Stimulated activated CD4-positive, alpha-beta T cell treated with anti-CD3 and anti-CD28 coated beads, Interleukin-1b, Interleukin-23, amount 100 ng/mL, for 48 hours (primary cell): ENCODE measurements at regions not wholly inside any gene's neighbourhood (a gene's known extent, or its start where the extent isn't known, plus 50 kb on each side); places are given as distances from the start of the nearest gene placed in this dataset.
"Not testable (repeated sequence)": the region's sequence is repeated elsewhere in the genome, so short reads cannot be mapped to it uniquely, and the experiment has no call there.

ENCODE experiments used
- DNase-seq: peaks from one replicate; pipeline ENCODE4 v3.0.0-alpha.2; 2020

DNA sequence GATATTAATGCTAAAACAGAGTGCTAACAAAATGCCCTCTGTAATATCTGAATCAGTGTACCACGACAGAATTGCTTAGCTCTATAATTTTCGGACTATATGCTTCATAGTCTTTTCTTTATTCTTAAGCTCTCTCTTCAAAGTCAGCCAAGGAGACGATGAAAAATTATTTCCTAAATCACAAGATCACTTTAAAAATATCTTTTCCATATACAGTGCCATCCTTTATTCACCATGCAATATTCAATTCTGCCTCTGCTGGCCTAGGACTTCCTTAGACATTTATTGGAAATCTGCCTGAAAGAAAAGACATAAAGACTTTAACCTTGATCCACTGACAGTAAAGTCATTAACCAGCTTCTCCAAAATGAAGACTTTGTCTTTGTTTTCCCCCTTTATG lies 238.9 kb upstream of the BTG1 start:
- DNase-seq, result no peak

DNA sequence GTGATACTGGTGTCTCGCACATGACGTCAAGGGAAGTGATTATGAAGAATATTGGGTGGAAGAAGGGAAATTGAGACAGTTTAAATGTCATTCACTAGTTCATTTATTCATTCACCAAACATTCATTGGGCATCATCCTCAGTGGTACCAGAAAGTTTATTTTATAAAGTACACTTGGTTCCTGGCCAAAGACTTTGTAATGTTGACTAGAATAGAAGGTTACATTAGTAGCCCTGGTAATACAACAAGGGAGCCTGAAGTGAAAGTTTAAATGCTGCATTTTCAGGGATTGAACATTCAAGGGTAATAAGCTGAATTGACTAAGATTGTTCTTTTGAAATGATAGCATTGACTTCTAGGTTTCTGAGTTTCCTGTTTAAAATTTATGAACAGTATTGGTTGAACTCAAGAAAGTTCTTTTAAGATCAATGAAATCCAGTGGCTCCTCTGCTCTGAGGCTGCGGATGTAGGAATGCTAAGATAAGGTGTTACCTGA lies 236.8 kb upstream of the BTG1 start:
- no peak for DNase-seq

DNA sequence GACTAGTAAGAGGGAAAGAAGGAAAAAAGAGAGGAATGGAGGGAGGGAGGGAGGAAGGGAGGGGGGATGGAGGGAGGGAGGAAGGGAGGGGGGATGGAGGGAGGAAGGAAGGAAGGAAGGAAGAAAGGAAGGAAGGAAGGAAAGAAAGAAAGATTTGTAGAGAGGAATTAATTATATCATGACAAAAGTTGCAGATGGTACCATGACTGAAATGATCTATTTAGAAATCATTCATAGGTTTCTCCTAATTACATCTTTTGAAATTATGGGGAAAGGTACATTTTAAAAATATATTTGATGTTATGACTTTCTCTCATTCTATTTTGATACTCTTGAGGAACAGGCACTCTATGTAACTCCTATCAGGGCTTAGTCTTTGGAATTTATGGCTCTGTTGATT lies 236.2 kb upstream of the BTG1 start:
- DNase-seq, result no peak

DNA sequence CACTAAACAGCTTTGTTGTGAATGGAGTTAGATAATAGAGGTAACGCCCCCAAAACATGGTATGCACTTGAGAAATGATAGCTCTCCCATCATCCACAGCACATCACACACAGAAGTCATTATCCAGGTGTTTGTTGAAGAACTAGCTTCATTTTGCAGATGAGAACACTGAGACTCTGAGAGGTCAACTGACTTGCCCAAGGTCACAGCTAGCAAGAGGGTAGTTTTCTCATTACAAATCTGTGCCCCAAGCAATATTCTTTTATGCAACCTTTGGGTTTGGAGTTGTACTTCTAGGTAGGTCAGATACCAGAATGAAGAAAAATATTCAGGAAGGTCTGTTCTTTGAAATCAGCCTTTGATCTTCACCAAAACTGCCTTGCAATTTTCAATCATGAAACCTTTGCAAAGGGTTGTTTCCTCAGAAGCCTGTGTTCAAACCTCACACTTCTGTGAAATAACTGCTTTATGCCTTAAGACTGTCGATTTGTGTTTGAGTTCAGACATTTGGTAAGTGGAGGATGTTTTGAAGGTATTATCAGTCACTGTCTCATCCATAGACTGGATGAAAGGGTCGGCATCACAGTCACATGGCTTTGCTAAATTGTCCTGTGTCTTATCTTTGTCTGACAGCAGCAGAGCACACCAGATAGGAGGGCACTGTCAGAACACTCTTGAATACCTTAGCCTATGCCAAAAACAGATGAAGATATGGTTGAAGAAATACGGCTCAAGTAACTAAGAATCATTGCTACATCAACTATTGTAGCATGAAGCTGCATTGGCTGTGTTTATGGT lies 233.2 kb upstream of the BTG1 start:
- DNase-seq, result no peak

DNA sequence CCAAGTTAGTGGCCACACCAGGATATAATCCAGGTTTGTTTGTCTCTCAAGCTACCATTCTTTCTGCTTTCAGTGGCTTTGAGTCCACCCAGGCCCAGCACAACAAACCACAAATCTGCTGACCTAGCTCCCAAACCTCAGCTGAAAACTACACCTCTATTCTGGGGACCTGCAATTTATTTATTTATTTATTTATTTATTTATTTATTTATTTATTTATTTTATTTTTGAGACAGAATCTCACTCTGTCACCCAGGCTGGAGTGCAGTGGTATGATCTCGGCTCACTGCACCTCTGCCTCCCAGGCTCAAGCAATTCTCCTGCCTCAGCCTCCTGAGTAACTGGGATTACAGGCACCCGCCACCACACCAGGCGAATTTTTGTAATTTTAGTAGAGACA lies 229.9 kb upstream of the BTG1 start:
- DNase-seq, result not testable (repeated sequence)

DNA sequence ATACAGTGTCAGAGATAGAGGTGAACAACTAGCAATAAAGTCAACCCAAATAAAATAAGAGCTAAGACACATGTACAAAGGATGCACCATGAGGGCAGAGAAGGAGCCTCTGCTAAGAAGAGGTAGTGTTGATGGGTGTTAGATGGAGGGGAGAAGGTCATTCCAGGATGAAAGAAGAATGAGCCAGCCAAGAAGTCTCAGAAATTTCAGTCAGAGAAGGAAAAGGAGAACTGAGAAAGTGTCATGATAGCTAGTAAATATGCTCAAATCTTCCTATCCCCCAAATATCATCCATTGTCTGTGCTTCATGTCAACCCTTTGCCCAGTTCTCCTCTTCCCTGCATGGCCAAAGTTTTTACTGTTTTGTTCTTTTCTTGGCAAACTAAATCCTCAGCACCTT lies 225.2 kb upstream of the BTG1 start:
- no peak for DNase-seq

DNA sequence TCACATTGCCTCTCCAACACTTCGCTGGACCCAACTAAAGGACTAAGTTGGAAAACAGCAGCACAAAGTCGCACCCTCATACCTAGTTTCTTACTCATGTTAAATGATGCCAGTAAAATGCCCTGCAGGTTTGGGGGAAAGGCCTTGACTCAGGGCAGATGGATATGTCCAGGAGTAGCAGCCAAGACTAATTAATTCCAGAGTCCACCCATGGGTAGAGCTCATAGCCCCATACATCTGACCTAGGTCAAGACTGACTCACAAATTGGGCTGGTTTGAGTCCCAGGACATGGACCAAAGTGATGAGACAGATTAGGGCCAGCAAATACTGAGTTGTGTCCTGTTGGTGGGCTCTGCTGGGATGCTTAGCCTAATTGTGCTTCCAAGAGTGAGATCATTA lies 224.0 kb upstream of the BTG1 start:
- DNase-seq, result no peak

DNA sequence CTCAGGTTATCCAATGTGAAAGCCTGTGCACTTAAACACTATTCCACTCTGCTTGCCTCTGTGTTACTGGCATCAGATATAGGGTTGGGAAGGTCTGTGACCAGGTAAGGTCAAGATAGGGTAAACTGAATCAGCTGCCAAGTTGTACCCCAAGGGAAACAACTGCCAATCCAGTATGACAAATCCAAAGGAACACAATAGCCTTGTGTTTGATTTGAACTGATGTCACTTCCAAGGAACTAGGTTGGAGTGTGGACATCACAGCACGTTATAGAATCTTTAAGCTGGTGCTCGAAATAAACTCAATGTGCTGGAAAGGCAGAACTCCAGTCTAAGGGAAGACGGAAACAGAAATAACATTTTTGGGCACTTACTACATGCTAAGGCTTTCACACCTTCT lies 223.4 kb upstream of the BTG1 start:
- DNase-seq, result no peak

DNA sequence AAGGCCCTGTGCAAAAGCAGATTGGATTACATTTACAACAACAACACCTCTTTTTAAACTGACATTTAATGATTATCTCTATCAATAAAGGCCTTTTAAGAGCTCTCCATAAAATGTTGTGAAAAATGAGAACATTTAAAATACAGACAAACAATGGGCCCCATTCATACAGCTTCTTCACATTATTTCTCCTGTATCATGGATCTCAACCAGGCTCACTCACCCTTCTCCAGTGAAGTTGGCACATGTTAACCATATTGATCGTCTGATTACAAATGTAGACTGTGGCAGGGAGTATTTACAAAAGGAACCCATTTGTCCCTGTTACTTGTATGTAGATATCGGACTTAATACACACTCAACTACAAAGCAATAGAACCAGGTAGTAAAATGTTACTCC lies 220.2 kb upstream of the BTG1 start:
- no peak for DNase-seq

DNA sequence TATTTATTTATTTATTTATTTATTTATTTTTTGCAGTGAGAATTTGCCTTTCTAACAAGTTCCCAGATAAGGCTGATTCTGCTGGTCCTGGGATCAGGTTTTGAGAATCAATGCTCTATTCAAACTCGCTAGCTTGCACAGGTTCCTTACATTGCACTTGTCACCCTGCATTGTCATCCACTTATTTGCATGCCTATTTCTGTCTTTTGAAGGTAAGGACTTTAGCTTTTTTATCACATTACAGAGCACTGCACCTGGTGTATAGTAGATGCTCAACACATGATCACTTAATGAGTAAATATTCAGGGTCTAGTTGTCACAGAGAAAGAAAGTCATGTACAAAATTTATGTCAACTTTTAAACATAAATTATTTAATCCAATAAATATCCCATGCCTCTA lies 219.7 kb upstream of the BTG1 start:
- DNase-seq, result no peak

DNA sequence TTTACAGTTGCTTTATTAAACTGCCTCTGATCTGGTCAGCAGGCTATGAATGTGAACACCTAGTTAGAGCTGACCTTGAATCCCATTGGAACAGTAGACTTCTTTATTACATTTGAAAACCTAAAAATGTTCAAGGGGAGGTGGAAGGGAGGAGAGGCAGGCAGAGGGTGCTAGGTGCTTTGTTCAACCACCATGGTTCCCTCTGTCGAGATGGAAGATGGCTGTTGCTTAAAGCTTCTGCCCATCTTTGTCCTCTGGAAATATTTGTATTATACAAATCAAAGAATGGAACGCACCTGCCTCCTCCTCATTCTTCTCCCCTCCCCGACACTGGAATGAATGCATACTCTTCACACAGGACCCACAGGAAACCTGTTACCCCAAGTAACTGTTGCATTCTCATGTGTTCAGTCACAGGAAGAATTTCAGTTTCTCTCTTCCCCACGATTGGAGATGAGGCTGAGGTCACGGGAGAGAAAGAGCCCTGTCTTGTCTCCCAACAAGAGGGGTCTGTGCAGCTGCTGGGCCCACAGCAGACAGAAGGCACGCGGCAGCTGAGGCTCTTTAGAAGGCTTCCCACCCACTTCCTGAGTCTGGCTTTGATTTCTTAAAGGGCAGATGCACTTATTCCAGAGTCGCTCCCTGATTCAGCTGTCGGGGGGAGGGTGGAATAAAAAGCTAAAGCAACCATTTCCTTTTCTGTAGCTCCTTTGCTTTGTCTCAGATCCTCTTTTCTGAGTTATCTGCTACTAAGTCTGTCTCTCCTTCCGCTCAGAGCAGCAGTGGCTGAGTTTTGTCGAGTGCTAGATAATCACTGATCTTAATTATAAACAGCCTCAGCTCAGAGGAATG lies 217.9 kb upstream of the BTG1 start:
- peak; percentile 34 for DNase-seq

DNA sequence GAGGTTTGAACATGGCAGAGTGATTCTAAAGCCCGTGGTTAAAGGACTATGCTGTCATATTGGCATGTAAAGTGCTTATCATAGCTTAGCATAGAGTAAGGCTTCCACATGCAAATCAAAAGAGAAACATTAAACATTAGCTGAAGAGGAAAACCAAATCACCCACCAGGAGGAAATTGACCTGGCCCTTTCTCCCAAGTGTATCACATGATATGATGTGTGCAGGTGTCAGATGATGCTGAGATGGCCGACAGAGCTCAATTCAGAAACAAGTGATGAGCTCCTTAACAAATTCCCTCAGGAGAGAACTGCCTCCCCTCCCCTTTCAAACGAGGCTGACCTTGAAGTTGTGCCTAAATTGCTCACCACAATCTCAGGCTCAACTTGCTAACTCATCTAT lies 217.1 kb upstream of the BTG1 start:
- no peak for DNase-seq

DNA sequence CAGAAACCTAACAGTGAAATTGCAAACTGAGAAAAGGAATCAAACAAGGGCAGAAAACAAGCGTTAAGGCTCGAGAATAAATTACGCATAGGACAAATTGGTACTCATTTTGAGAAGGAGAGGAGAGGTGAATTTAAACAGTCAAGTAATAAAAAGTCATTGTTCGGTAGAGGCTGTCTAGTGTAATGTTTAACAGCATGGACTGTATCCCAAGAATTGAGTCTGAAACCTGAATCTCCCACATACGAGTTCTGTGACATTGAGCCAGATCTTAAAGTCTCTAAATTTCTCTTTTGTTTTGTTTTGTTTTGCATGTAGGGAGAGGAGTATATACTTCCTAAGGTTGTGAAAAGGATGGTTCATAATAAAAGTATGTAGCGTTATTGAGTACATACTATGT lies 216.5 kb upstream of the BTG1 start:
- no peak for DNase-seq

DNA sequence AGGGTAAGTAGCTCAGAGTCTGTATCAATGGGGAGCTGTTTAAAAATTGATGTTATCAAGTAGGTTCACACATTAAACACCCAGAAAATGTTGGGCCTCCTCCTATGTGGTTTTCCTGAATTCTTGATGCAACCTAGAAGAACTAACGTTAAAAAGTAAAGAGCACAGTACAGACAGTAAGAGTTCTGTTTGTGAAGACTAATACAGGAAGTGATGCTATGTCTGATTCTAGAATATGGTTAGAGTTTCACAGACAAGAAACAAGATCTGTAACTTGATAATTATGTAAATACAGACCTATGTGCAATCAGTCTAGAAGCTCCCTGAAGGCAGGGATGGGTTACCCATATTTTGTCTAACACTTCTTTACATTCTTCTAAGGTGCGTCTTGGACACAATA lies 214.9 kb upstream of the BTG1 start:
- no peak for DNase-seq

DNA sequence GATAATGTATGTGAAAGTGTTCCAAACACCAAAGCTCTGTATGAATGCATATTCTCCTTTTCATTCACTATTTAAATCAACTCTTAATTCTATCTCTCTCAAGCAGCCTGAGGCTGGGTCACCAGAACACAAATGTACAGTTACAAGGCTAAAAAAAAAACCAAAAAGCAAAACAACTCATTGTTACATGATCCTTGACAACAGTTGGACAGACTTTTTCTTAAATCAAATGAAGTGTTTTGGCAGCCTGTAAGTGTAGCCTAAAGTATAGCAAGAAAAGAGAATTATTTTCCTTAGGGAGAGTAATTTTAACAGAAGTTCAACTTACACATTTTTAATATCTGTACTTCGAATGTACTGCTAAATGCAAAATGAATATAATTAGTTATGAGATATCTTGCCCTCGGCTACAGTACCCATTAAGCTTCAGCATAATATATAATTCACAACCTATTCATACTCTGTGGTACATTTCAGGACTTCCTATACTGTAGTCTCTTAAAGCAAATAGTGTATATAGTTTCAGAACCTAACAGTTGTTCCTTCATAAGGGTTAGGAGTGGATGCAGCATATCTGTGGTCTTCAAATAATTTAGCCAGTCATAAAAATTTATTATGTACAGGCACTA lies 214.0 kb upstream of the BTG1 start:
- DNase-seq, result no peak

DNA sequence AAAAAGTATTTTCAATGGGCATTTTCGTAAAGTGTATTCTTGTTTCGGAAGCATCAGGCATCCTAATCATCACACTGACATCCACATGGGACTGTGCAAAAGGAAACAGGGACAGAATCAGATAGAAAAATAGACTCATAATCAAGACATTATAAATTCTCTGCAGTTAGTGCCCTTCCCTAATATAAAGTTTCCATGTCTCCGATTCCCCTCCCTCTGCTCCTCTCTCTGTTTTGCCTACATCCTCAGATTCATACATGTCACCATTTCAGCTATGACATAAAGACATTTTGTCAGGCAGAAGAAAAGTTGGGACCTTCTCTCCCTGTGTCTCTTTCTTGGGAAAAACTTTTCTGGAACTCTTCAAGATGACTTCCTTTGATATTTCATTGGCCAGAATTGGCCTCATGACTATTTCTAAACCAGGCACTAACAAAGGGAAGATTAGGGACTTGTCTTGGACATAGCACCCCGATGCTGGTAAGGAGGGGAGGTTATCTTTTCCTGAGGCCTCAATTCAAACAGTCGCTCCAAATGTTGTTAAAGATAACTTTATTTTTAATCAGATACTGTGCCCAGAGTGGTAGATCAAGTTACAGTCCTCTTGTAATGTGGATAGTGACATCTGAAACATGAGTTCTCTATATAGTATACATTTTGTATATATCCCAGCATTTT lies 212.1 kb upstream of the BTG1 start:
- DNase-seq, result no peak

DNA sequence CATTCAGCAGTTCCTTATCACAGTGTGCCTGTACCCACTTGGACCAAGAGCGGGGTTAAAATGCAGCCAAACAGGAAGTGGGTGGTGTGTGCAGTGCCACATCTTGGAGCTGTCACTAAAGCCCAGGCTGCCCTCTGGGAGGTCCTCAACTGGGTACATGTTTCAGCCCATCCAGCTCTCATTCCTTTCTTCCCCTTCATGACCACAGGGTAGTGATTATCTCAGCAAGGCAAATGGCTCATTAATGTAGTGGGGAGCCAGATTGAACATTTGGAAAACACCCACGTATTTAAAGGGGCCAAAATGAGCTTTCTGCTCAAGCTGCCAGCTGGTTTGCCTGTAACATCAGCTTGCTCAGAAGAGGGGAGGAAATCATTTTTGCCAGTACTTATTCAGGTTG lies 210.8 kb upstream of the BTG1 start:
- DNase-seq, result no peak

DNA sequence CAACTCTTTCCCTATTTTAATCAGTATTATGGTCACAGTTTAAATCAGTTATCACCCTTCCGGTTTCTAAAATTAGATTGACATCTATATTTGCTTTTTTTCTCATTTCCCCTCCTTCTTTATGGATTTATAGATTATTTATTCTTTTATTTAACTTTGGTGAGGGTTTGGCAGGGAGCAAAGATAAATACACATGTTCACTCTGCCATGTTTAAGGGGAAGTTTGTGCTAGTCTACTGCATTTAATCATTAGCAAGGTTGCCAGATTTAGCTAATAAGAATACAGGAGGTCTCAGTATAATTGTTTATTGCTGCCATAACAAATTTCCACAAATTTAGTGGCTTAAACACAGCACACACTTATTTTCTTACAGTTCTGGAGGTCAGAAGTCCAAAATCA lies 204.0 kb upstream of the BTG1 start:
- DNase-seq, result no peak

DNA sequence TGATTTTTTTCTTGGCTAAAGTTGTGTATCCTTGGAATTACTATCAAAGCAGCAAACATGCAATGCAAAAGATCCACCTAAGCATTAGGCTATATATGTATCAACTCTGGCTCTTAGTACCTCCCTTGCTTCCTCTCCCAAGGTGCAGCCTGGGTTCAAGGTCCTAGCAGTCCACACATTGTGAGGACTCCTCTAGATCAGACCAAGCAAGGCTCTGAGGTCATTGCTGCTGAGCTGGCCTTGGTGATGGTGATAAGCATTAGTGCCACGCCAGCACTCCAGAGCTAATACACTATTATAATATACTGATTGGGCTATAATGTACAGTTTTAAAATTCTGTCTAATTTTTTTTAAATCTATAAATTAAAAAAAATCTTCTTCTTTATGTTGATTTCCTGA lies 196.9 kb upstream of the BTG1 start:
- DNase-seq, result no peak

DNA sequence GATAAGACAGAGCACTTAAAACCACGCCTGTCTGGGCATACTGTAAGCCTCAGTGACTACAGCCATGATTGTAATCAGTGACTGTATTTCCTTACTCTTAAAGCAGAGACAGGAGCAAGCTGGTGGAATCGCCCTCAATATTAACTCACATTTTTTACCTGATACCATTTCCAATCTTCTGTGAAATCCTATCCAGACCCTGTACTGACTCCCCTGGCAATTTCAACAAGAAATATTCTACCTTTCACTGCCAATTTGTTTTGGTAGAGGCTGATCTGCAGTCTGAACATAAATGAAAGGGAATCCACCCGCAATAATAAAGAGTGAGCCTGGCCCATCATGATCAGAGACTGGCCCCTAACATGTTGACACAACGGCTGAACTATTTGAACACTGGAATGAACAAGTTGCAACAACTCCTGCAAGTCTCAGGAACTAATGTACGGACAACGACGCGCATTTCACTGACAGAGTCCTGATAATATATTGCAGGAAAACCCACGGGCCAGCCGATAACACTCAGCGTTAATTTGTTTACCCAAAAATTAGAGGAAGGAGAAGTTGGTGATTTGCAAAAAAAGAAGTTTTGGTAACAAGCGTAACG lies 195.5 kb upstream of the BTG1 start:
- no peak for DNase-seq

DNA sequence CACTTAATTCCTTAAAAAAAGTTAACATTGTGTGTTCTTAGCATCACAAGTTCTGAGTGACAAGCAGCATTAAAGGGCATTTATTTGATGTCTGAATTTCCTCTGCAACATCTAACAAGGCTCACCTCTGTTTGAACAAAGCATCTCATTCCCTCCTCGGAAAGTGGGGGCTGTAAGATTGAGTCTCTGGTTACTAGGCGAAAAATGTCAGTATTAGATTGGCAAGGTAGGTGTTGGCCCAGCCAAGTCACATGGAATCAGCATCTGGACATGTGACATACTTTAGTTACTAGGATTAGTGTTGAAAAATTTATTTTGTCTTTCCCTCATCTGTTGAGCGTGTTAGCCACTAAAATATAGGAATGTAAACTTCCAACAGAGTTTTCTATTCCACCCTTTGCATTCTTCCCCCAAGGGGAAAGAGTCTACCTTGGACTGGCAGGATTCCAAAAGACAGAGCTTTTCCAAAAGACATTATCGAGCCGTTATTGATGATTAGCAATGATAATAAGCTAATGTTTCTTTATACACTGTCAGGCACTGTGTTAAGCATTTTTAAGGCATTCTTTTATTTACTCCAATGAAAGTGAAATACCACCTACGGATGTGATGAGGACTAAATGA lies 194.9 kb upstream of the BTG1 start:
- no peak for DNase-seq

DNA sequence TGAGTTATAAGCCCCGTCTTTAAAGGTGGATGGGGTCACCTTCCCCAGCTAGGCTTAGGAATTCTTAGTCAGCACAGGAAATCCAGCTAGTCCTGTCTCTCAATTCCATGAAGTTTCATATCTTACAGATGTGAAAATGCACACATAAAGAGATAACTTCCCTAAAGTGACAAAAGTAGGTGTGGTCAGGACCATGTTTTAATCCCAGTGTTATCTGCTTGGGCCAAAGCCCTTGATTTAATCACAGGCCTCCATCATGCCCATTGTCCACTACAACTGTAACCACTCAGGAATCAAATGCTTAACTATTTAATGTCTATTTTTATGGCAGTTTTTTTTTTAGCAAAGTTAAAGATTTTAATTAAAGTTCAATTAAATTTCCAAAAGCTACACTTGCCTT lies 194.4 kb upstream of the BTG1 start:
- DNase-seq, result no peak
